Kidney (tissue), 13 donors: ENCODE measurements at regions not wholly inside any gene's neighbourhood (a gene's known extent, or its start where the extent isn't known, plus 50 kb on each side); places are given as distances from the start of the nearest gene placed in this dataset.

Source experiments
- DNase-seq, 5 donors: peaks; one replicate each; pipeline ENCODE4 v3.0.0-alpha.2; 2013 to 2020
- FAIRE-seq: peaks from 2 replicates; lab custom pipeline; 2012; peaks lifted over from hg19 to GRCh38; lab: Jason Lieb, UNC
- H3K27ac ChIP-seq, 2 donors: one replicate each; pipeline ENCODE4 v1.7.0; 2013; ENCODE audit warnings: low read depth in 2 of 2, low read length in 2 of 2, inconsistent platforms in 1 of 2
- H3K27me3 ChIP-seq: one replicate; pipeline ENCODE4 v1.7.1; 2013; ENCODE audit warnings: low read length, inconsistent platforms; ENCODE audit not compliant: control insufficient read depth, insufficient read depth
- H3K36me3 ChIP-seq, 3 donors: one replicate each; pipeline versions ENCODE4 v1.7.0 to v1.7.1; 2013; ENCODE audit warnings: low read length in 3 of 3, control low read depth in 1 of 3, inconsistent platforms in 1 of 3; ENCODE audit not compliant: insufficient read depth in 3 of 3, control insufficient read depth in 2 of 3
- H3K4me1 ChIP-seq, 3 donors: one replicate each; pipeline versions ENCODE4 v1.7.0 to v1.7.1; 2013; ENCODE audit warnings: low read length in 3 of 3, inconsistent platforms in 1 of 3, low read depth in 1 of 3; ENCODE audit not compliant: control insufficient read depth in 2 of 3, insufficient read depth in 2 of 3
- H3K4me3 ChIP-seq, 3 donors: one replicate each; pipeline versions ENCODE4 v1.7.0 to v1.8.1; 2013; ENCODE audit warnings: low read length in 3 of 3, control low read depth in 1 of 3, inconsistent platforms in 1 of 3
- H3K9ac ChIP-seq, 3 donors: one replicate each; pipeline versions ENCODE4 v1.7.0 to v1.7.1; 2013; ENCODE audit warnings: low read length in 3 of 3, control low read depth in 1 of 3, inconsistent platforms in 1 of 3
- H3K9me3 ChIP-seq, 3 donors: one replicate each; pipeline versions ENCODE4 v1.7.0 to v1.7.1; 2013; ENCODE audit warnings: low read length in 3 of 3, control low read depth in 1 of 3, inconsistent platforms in 1 of 3; ENCODE audit not compliant: control insufficient read depth in 2 of 3, insufficient read depth in 1 of 3
- CTCF ChIP-seq: IDR thresholded peaks from 3 replicates; pipeline ENCODE4 v1.5.1; 2012; ENCODE audit warnings: mild to moderate bottlenecking, moderate library complexity, borderline replicate concordance; ENCODE audit not compliant: insufficient read depth; ENCODE audit errors: extremely low read depth
- intact Hi-C: fragments of 100-400 bp; cut with DNase I; formaldehyde crosslinking; loops from one replicate; pipeline ENCODE4 v1.11.1; 2022
- donor health status: control.
- donor health status: control.
- donor health status: control.
- donor health status: control.
- donor health status: control.
- donor health status: DM: yes; HTN: yes; CAD: no.
- donor health status: Normal renal cell carcinoma (clear cell type).

GRCh38 chr3:135558150-135558783 lies 407.3 kb upstream of the PPP2R3A start:
- Histone ChIP-seq H3K36me3 (no peaks in the 10 kb centered on the region), H3K9ac (no peak overlapping the region), H3K27me3 (no peaks in the 10 kb centered on the region), H3K9me3 (no peaks in the 10 kb centered on the region), H3K4me3 (no peak overlapping the region), H3K27ac (no peak overlapping the region), H3K4me1 (no peaks in the 10 kb centered on the region)
- DNase-seq = no peak
- intact Hi-C loops = no loop called here
- TF ChIP-seq CTCF = no peak
- FAIRE-seq = no peak

GRCh38 chr3:135558906-135559305 lies 406.6 kb upstream of the PPP2R3A start:
- DNase-seq (no peak), FAIRE-seq (no peak)
- H3K4me3 ChIP-seq = no peak overlapping the region
- H3K9me3 ChIP-seq = no peaks in the 10 kb centered on the region
- intact Hi-C loops = no loop called here
- no peaks in the 10 kb centered on the region for H3K4me1 ChIP-seq
- H3K9ac ChIP-seq = no peak overlapping the region
- H3K36me3 ChIP-seq = no peaks in the 10 kb centered on the region
- H3K27ac ChIP-seq = no peak overlapping the region
- TF ChIP-seq CTCF = no peak
- H3K27me3 ChIP-seq = no peaks in the 10 kb centered on the region

- FAIRE-seq (no peak), DNase-seq (no peak)
- Histone ChIP-seq H3K4me3 (no peak overlapping the region), H3K9ac (no peak overlapping the region), H3K36me3 (no peaks in the 10 kb centered on the region), H3K4me1 (no peaks in the 10 kb centered on the region), H3K27ac (no peak overlapping the region), H3K9me3 (no peaks in the 10 kb centered on the region), H3K27me3 (no peaks in the 10 kb centered on the region)
- no peak for TF ChIP-seq CTCF
- intact Hi-C loops = no loop called here
These were observed 405.7 kb upstream of the PPP2R3A start for GRCh38 chr3:135559802-135560201.

GRCh38 chr3:135560847-135561246 lies 404.7 kb upstream of the PPP2R3A start:
- Histone ChIP-seq H3K27me3 (no peaks in the 10 kb centered on the region), H3K9ac (no peak overlapping the region), H3K9me3 (no peaks in the 10 kb centered on the region), H3K4me1 (no peaks in the 10 kb centered on the region), H3K4me3 (no peak overlapping the region), H3K27ac (no peak overlapping the region), H3K36me3 (no peaks in the 10 kb centered on the region)
- FAIRE-seq = no peak
- intact Hi-C loops = no loop called here
- TF ChIP-seq CTCF = no peak
- no peak for DNase-seq
